ENCODE measurements at regions not wholly inside any gene's neighbourhood (a gene's known extent, or its start where the extent isn't known, plus 50 kb on each side); places are given as distances from the start of the nearest gene placed in this dataset.
A peak's percentile ranks its signal among the peaks of the same experiment; 100 is the strongest.
"Not testable (repeated sequence)": the region's sequence is repeated elsewhere in the genome, so short reads cannot be mapped to it uniquely, and the experiment has no call there.

- no peak for DNase-seq (ENCODE audit: low read depth, low spot score)
- in situ Hi-C loops (cut with HindIII; ENCODE audit: low pct_unique_long_range_greater_than_20kb, low sequenced_read_pairs) = no loop called here
Measured at GRCh38 chr13:19123502-19123901, 58.1 kb downstream of the TUBA3C start.

- peak; percentile 77 for DNase-seq (ENCODE audit: low read depth, low spot score)
- in situ Hi-C loops (cut with HindIII; ENCODE audit: low pct_unique_long_range_greater_than_20kb, low sequenced_read_pairs) = no loop called here
Measured at GRCh38 chr13:19117913-19118739, 63.5 kb downstream of the TUBA3C start.

GRCh38 chr13:19109225-19109624 lies 72.4 kb downstream of the TUBA3C start:
- DNase-seq (ENCODE audit: low read depth, low spot score); in situ Hi-C loops (cut with HindIII; ENCODE audit: low pct_unique_long_range_greater_than_20kb, low sequenced_read_pairs): not testable (repeated sequence)

- in situ Hi-C loops (cut with HindIII; ENCODE audit: low pct_unique_long_range_greater_than_20kb, low sequenced_read_pairs) = no loop called here
- DNase-seq (ENCODE audit: low read depth, low spot score) = no peak
Measured at GRCh38 chr13:19103140-19103539, 78.5 kb downstream of the TUBA3C start.

GRCh38 chr13:19093369-19093768 lies 88.3 kb downstream of the TUBA3C start:
- DNase-seq (ENCODE audit: low read depth, low spot score) = no peak
- in situ Hi-C loops (cut with HindIII; ENCODE audit: low pct_unique_long_range_greater_than_20kb, low sequenced_read_pairs) = no loop called here

GRCh38 chr13:19090495-19090894 lies 91.1 kb downstream of the TUBA3C start:
- DNase-seq (ENCODE audit: low read depth, low spot score) = no peak
- in situ Hi-C loops (cut with HindIII; ENCODE audit: low pct_unique_long_range_greater_than_20kb, low sequenced_read_pairs) = no loop called here

- in situ Hi-C loops (cut with HindIII; ENCODE audit: low pct_unique_long_range_greater_than_20kb, low sequenced_read_pairs) = no loop called here
- peak; percentile 64 for DNase-seq (ENCODE audit: low read depth, low spot score)
Measured at GRCh38 chr13:19089315-19089714, 92.3 kb downstream of the TUBA3C start.

- DNase-seq (ENCODE audit: low read depth, low spot score) = no peak
- in situ Hi-C loops (cut with HindIII; ENCODE audit: low pct_unique_long_range_greater_than_20kb, low sequenced_read_pairs) = no loop called here
Measured at GRCh38 chr13:19088416-19088815, 93.2 kb downstream of the TUBA3C start.

GRCh38 chr13:19085876-19086275 lies 95.7 kb downstream of the TUBA3C start:
- no peak for DNase-seq (ENCODE audit: low read depth, low spot score)
- in situ Hi-C loops (cut with HindIII; ENCODE audit: low pct_unique_long_range_greater_than_20kb, low sequenced_read_pairs) = no loop called here

GRCh38 chr13:19085258-19085657 lies 96.4 kb downstream of the TUBA3C start:
- in situ Hi-C loops (cut with HindIII; ENCODE audit: low pct_unique_long_range_greater_than_20kb, low sequenced_read_pairs) = no loop called here
- DNase-seq (ENCODE audit: low read depth, low spot score) = no peak

- DNase-seq (ENCODE audit: low read depth, low spot score) = no peak
- in situ Hi-C loops (cut with HindIII; ENCODE audit: low pct_unique_long_range_greater_than_20kb, low sequenced_read_pairs) = no loop called here
Measured at GRCh38 chr13:19083340-19083739, 98.3 kb downstream of the TUBA3C start.

- in situ Hi-C loops (cut with HindIII; ENCODE audit: low pct_unique_long_range_greater_than_20kb, low sequenced_read_pairs) = no loop called here
- no peak for DNase-seq (ENCODE audit: low read depth, low spot score)
Measured at GRCh38 chr13:19075418-19075817, 106.2 kb downstream of the TUBA3C start.

GRCh38 chr13:19074519-19074918 lies 107.1 kb downstream of the TUBA3C start:
- in situ Hi-C loops (cut with HindIII; ENCODE audit: low pct_unique_long_range_greater_than_20kb, low sequenced_read_pairs) = no loop called here

GRCh38 chr13:19074106-19074505 lies 107.5 kb downstream of the TUBA3C start:
- in situ Hi-C loops (cut with HindIII; ENCODE audit: low pct_unique_long_range_greater_than_20kb, low sequenced_read_pairs); DNase-seq (ENCODE audit: low read depth, low spot score): not testable (repeated sequence)

More at GRCh38 chr13:19074519-19074918, 107.1 kb downstream of the TUBA3C start:
- no peak for DNase-seq (ENCODE audit: low read depth, low spot score)

- DNase-seq (ENCODE audit: low read depth, low spot score); in situ Hi-C loops (cut with HindIII; ENCODE audit: low pct_unique_long_range_greater_than_20kb, low sequenced_read_pairs): not testable (repeated sequence)
Measured at GRCh38 chr13:19072956-19073706, 108.5 kb downstream of the TUBA3C start.

GRCh38 chr13:19072543-19072942 lies 109.1 kb downstream of the TUBA3C start:
- in situ Hi-C loops (cut with HindIII; ENCODE audit: low pct_unique_long_range_greater_than_20kb, low sequenced_read_pairs) = no loop called here
- DNase-seq (ENCODE audit: low read depth, low spot score) = no peak

GRCh38 chr13:19071161-19071936 lies 110.3 kb downstream of the TUBA3C start:
- DNase-seq (ENCODE audit: low read depth, low spot score) = no peak
- in situ Hi-C loops (cut with HindIII; ENCODE audit: low pct_unique_long_range_greater_than_20kb, low sequenced_read_pairs) = no loop called here

GRCh38 chr13:19070398-19070735 lies 111.3 kb downstream of the TUBA3C start:
- in situ Hi-C loops (cut with HindIII; ENCODE audit: low pct_unique_long_range_greater_than_20kb, low sequenced_read_pairs) = no loop called here
- DNase-seq (ENCODE audit: low read depth, low spot score) = no peak
